HT-29 (cell line): ENCODE measurements at regions not wholly inside any gene's neighbourhood (a gene's known extent, or its start where the extent isn't known, plus 50 kb on each side); places are given as distances from the start of the nearest gene placed in this dataset. TPM values are rescaled to one million over a fixed set of nuclear protein-coding genes. Genes with fewer than 3 reads are reported as not detected.

Experiments
- small RNA-seq: library from RNA; depleted of rRNA; stranded (forward); fragments of <200 nt; gene quantifications from one replicate; pipeline ENCODE3, GENCODE V24; 2014

Small RNAs in the stretch of these regions (small RNA-seq; reads per million reads assigned to genes)
- gene Z96811.1 = not detected
